ENCODE measurements at regions not wholly inside any gene's neighbourhood (a gene's known extent, or its start where the extent isn't known, plus 50 kb on each side); places are given as distances from the start of the nearest gene placed in this dataset.

GRCh38 chr7:80070391-80070790, 64.2 kb upstream of the GNAI1 start:
- TF ChIP-seq, protein P1, sequence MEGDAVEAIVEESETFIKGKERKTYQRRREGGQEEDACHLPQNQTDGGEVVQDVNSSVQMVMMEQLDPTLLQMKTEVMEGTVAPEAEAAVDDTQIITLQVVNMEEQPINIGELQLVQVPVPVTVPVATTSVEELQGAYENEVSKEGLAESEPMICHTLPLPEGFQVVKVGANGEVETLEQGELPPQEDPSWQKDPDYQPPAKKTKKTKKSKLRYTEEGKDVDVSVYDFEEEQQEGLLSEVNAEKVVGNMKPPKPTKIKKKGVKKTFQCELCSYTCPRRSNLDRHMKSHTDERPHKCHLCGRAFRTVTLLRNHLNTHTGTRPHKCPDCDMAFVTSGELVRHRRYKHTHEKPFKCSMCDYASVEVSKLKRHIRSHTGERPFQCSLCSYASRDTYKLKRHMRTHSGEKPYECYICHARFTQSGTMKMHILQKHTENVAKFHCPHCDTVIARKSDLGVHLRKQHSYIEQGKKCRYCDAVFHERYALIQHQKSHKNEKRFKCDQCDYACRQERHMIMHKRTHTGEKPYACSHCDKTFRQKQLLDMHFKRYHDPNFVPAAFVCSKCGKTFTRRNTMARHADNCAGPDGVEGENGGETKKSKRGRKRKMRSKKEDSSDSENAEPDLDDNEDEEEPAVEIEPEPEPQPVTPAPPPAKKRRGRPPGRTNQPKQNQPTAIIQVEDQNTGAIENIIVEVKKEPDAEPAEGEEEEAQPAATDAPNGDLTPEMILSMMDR (IDR thresholded peaks at IDR 0.05; ENCODE audit: poor library complexity): no peak
- TF ChIP-seq EZH2 (IDR thresholded peaks at IDR 0.05; ENCODE audit: borderline replicate concordance) (no peak), EZH2phosphoT487 (IDR thresholded peaks at IDR 0.05; ENCODE audit: low read depth, severe bottlenecking, unreplicated experiment) (no peak)

All from hepatocyte (in vitro differentiated cells).